Epithelial cell of esophagus (primary cell): ENCODE measurements at regions not wholly inside any gene's neighbourhood (a gene's known extent, or its start where the extent isn't known, plus 50 kb on each side); places are given as distances from the start of the nearest gene placed in this dataset.

Experiments used
- DNase-seq: peaks from one replicate; pipeline ENCODE4 v3.0.0; 2010; ENCODE audit warnings: low read depth
- H3K4me3 ChIP-seq: 2 replicates; pipeline ENCODE4 v1.5.1; 2011; ENCODE audit warnings: mild to moderate bottlenecking, low read length, control low read depth
- TF ChIP-seq, protein P1 (sequence below): IDR thresholded peaks from 2 replicates; pipeline ENCODE4 v1.5.1; 2011; ENCODE audit warnings: low read depth, mild to moderate bottlenecking, low read length, control low read depth, inconsistent platforms; ENCODE audit not compliant: insufficient read depth; ENCODE audit errors: missing control alignments

DNA sequence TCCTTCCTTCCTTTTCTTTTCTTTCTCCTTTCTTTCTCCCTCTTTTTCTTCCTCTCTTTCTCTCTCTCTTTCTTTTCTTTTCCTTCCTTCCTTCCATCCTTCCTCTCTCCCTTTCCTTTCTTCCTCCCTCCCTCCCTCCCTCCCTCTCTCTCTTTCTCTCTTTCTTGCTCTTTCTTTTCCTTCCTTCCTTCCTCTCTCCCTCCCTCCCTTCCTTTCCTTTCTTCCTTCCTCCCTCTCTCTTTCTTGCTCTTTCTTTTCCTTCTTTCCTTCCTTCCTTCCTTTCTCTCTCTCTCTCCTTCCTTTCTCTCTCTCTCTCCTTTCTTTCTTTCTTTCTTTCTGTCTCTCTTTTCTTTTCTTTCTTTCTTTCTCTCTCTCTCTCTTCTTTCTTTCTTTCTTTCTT lies 207.6 kb downstream of the ATP23 start:
- no peak overlapping the region for H3K4me3 ChIP-seq
- TF ChIP-seq, protein P1, sequence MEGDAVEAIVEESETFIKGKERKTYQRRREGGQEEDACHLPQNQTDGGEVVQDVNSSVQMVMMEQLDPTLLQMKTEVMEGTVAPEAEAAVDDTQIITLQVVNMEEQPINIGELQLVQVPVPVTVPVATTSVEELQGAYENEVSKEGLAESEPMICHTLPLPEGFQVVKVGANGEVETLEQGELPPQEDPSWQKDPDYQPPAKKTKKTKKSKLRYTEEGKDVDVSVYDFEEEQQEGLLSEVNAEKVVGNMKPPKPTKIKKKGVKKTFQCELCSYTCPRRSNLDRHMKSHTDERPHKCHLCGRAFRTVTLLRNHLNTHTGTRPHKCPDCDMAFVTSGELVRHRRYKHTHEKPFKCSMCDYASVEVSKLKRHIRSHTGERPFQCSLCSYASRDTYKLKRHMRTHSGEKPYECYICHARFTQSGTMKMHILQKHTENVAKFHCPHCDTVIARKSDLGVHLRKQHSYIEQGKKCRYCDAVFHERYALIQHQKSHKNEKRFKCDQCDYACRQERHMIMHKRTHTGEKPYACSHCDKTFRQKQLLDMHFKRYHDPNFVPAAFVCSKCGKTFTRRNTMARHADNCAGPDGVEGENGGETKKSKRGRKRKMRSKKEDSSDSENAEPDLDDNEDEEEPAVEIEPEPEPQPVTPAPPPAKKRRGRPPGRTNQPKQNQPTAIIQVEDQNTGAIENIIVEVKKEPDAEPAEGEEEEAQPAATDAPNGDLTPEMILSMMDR: no peak
- no peak for DNase-seq

DNA sequence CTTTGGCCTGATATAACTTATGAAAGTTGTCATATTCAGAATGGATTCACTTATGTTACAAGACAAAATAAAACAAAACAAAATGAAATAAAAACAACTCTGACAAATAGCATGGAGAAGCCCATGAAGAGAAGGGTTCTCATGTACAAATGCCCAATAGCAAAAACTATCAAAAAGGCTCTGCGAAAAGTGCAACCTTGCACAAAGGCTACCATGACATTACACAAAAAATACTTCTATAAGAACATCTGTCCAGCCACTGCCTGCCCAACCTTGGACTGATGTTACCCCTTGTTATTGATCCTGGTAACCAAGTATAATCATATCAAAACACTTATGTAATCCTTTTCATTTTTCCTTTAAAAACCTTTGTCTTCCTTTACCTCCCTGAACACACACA lies 213.0 kb downstream of the ATP23 start:
- H3K4me3 ChIP-seq: no peak overlapping the region
- no peak for DNase-seq
- TF ChIP-seq, protein P1: no peak

DNA sequence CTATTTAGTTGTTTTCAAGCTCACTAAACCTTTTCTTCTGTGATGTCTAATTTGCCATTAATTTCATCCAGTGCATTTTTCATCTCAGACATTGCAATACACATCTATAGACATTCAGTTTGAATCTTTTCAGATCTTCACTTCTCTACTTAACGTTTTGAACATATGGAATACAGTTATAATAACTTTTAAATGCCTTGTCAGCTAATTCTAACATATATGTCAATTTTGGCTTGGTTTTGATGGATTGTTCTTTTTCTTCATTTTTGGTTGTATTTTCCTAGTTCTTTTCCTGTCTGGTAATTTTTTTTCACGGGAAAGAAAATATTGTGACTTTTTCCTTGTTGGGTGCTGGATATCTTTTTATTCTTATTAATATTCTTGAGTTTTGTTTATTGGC lies 215.3 kb downstream of the ATP23 start:
- DNase-seq: no peak
- TF ChIP-seq, protein P1: no peak
- H3K4me3 ChIP-seq: no peak overlapping the region

DNA sequence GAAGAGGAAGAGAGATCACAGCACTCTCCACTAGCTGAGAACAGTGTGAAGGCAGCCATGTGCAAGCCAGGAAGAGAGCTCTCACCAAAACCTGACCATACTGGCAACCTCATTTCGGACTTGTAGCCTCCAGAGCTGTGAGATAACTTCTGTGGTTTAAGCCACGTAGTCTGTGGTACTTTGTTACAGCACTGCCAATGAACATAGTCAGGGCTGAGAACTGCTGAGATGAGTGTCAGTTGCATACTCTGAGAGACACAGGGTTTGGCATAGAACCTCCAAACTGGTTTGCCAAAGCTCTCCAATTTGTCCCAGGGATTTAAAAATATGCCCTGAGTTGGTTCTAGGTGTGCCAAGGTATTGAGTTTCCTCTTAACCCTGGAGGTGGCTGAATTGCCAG lies 218.6 kb downstream of the ATP23 start:
- TF ChIP-seq, protein P1: no peak
- no peak overlapping the region for H3K4me3 ChIP-seq
- no peak for DNase-seq

DNA sequence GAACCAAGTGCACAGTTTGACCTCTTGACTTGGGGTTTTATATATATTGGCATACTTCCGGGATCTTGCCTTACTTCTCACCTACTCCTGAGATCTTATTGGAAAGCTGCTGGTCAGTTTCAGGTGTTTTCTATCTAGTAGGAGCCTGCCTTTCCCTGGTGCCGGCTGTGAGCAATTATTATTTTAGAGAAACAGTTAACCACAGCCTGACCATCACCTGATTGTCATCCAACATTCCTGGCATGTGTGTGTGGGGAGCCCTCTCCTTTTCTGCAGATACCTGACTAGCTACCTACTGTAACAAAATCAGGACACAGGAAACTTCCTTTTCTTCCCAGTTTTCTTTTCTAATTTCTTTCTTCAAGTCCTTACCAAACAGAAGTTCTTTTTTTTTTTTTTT lies 220.4 kb downstream of the ATP23 start:
- no peak for DNase-seq
- TF ChIP-seq, protein P1: no peak
- H3K4me3 ChIP-seq: no peak overlapping the region

DNA sequence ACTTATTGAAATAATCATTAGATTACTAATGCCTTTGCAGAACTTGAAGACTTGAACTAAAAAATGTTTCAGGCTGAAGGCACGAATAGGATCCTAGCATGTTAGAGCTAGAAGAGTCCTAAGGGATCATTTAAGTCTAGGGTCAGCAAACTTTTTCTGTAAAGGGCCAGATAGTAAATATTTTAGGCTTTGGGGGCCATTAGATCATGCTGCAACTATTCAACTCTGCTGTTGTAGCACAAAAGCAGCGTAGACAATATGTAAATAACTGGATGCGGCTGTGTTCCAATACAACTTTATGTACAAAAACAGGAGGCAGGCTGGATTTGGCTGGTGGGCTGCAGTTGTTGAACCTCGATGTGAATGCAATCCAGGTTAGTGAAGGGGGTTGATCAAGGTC lies 221.7 kb downstream of the ATP23 start:
- TF ChIP-seq, protein P1: no peak
- no peak overlapping the region for H3K4me3 ChIP-seq
- no peak for DNase-seq

DNA sequence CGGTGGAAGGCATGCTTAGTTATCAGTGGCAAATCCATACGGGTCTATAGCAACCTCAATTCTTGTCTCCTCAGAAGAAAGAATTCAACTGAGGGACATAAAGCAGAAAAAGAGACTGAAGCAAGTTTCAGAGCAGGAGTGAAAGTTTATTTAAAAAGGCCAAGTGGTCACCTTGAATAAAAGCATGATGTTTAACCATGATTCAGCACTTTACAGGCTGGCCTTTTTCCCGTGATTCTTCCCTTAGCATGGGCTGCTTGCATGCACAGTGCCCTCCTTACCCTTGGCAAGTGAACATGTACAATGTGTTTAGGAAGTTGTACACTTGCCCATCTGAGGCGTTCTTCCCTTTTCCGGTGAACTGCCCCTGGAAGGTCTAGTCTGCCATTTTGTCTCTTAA lies 225.3 kb downstream of the ATP23 start:
- TF ChIP-seq, protein P1: no peak
- H3K4me3 ChIP-seq: no peak overlapping the region
- no peak for DNase-seq
